DND-41 (cell line): ENCODE measurements at regions not wholly inside any gene's neighbourhood (a gene's known extent, or its start where the extent isn't known, plus 50 kb on each side); places are given as distances from the start of the nearest gene placed in this dataset.

ENCODE experiments used
- ATAC-seq: fragments of 200-7000 bp; cut with Tn5 transposase; 3 replicates; pipeline ENCODE4 v1.9.1; 2021; ENCODE audit warnings: low read depth; ENCODE audit not compliant: insufficient read depth
- DNase-seq: peaks from one replicate; pipeline ENCODE4 v3.0.0-alpha.2; 2020
- H2AFZ ChIP-seq: 2 replicates; pipeline ENCODE4 v1.6.0; 2012; ENCODE audit warnings: low read depth, low read length
- H3K27ac ChIP-seq: 2 replicates; pipeline ENCODE4 v1.5.1; 2012; ENCODE audit warnings: low read length, inconsistent platforms
- H3K27me3 ChIP-seq: fragments of 200-600 bp; sonication (generic); 2 replicates; pipeline ENCODE4 v1.6.0; 2012; ENCODE audit warnings: low read length, mild to moderate bottlenecking, inconsistent platforms; ENCODE audit not compliant: insufficient read depth, poor library complexity
- H3K36me3 ChIP-seq: 2 replicates; pipeline ENCODE4 v1.5.1; 2012; ENCODE audit warnings: low read length, inconsistent platforms; ENCODE audit not compliant: insufficient read depth
- H3K4me1 ChIP-seq: 2 replicates; pipeline ENCODE4 v1.5.1; 2012; ENCODE audit warnings: mild to moderate bottlenecking, low read length; ENCODE audit not compliant: insufficient read depth
- H3K4me2 ChIP-seq: 2 replicates; pipeline ENCODE4 v1.6.0; 2012; ENCODE audit warnings: mild to moderate bottlenecking, moderate library complexity, low read length, inconsistent platforms; ENCODE audit not compliant: insufficient read depth
- H3K4me3 ChIP-seq, 2 experiments: fragments of 200-600 bp in 1 of 2; shearing (Covaris generic) in 1 of 2; 2 replicates each; pipeline ENCODE4 v1.5.1; 2012 to 2016; ENCODE audit warnings: inconsistent platforms in 2 of 2, low read length in 2 of 2, mild to moderate bottlenecking in 2 of 2, low read depth in 1 of 2, moderate library complexity in 1 of 2
- H3K79me2 ChIP-seq: 2 replicates; pipeline ENCODE4 v1.6.0; 2012; ENCODE audit warnings: low read length, inconsistent platforms; ENCODE audit not compliant: insufficient read depth
- H3K9ac ChIP-seq: 2 replicates; pipeline ENCODE4 v1.6.0; 2012; ENCODE audit warnings: low read depth, mild to moderate bottlenecking, inconsistent platforms, low read length, moderate library complexity
- H3K9me3 ChIP-seq: 2 replicates; pipeline ENCODE4 v1.5.1; 2012; ENCODE audit warnings: low read length, moderate library complexity, mild to moderate bottlenecking, inconsistent platforms; ENCODE audit not compliant: insufficient read depth, severe bottlenecking
- H4K20me1 ChIP-seq: 2 replicates; pipeline ENCODE4 v1.6.0; 2012; ENCODE audit warnings: low read length; ENCODE audit not compliant: insufficient read depth
- CTCF ChIP-seq: IDR thresholded peaks from 2 replicates; pipeline ENCODE4 v1.5.1; 2012; ENCODE audit warnings: borderline replicate concordance, low read length, moderate library complexity, mild to moderate bottlenecking; ENCODE audit not compliant: poor library complexity, severe bottlenecking; ENCODE audit errors: extremely low read depth
- EZH2 ChIP-seq: IDR thresholded peaks from 3 replicates; pipeline ENCODE4 v1.6.1; 2012; ENCODE audit warnings: borderline replicate concordance, low read depth, mild to moderate bottlenecking, moderate library complexity, low read length, inconsistent platforms; ENCODE audit not compliant: severe bottlenecking

- Histone ChIP-seq H3K4me3 (no peak overlapping the region), H3K79me2 (no peaks in the 10 kb centered on the region), H3K27ac (no peak overlapping the region), H3K9me3 (no peaks in the 10 kb centered on the region), H3K9ac (no peak overlapping the region), H3K36me3 (no peaks in the 10 kb centered on the region), H3K4me1 (no peaks in the 10 kb centered on the region), H2AFZ (no peak overlapping the region), H3K27me3 (no peaks in the 10 kb centered on the region), H3K4me2 (no peak overlapping the region), H4K20me1 (no peaks in the 10 kb centered on the region)
- ATAC-seq (no peak), DNase-seq (no peak)
- TF ChIP-seq EZH2 (no peak), CTCF (no peak)
Measured at GRCh38 chr5:117204926-117205869, 630.6 kb upstream of the SEMA6A start.

- no peaks in the 10 kb centered on the region for H4K20me1 ChIP-seq
- H3K9ac ChIP-seq, result no peak overlapping the region
- DNase-seq, result no peak
- H3K9me3 ChIP-seq, result no peaks in the 10 kb centered on the region
- no peaks in the 10 kb centered on the region for H3K4me1 ChIP-seq
- no peak for ATAC-seq
- TF ChIP-seq CTCF, result no peak
- TF ChIP-seq EZH2, result no peak
- no peaks in the 10 kb centered on the region for H3K36me3 ChIP-seq
- H3K4me3 ChIP-seq, result no peak overlapping the region
- H3K79me2 ChIP-seq, result no peaks in the 10 kb centered on the region
- no peak overlapping the region for H3K4me2 ChIP-seq
- no peak overlapping the region for H3K27ac ChIP-seq
- no peaks in the 10 kb centered on the region for H3K27me3 ChIP-seq
- H2AFZ ChIP-seq, result no peak overlapping the region
Measured at GRCh38 chr5:117204404-117204803, 629.8 kb upstream of the SEMA6A start.

DNA sequence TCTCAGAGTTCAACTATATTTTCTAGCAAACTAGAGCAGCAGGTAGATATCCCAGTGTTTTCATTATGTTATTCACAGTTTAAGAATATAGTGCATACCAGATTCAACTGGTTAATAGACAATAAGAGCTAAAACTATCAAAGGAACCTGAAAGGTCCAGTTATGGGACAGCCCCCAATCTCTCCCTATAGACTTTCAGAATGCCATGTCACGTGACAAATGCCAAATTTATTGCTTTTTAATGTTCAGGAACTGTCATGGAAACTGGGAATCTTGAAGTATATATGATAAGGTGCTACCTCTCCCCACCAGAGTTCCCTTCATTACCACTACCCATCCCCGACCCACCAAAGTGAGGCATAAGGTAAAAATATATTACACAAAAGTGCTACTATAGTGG is 629.0 kb upstream of the SEMA6A start:
- no peak overlapping the region for H3K4me2 ChIP-seq
- no peak overlapping the region for H2AFZ ChIP-seq
- no peak for TF ChIP-seq CTCF
- no peak for TF ChIP-seq EZH2
- no peak overlapping the region for H3K4me3 ChIP-seq
- H3K79me2 ChIP-seq, result no peaks in the 10 kb centered on the region
- no peaks in the 10 kb centered on the region for H4K20me1 ChIP-seq
- H3K9me3 ChIP-seq, result no peaks in the 10 kb centered on the region
- DNase-seq (no peak), ATAC-seq (no peak)
- no peak overlapping the region for H3K27ac ChIP-seq
- H3K9ac ChIP-seq, result no peak overlapping the region
- no peaks in the 10 kb centered on the region for H3K36me3 ChIP-seq
- no peaks in the 10 kb centered on the region for H3K27me3 ChIP-seq
- no peaks in the 10 kb centered on the region for H3K4me1 ChIP-seq
